GM23338 (cell line): ENCODE measurements at regions not wholly inside any gene's neighbourhood (a gene's known extent, or its start where the extent isn't known, plus 50 kb on each side); places are given as distances from the start of the nearest gene placed in this dataset.

Experiments used
- ATAC-seq: fragments of 200-7000 bp; cut with Tn5 transposase; 3 replicates; pipeline ENCODE4 v1.9.1; 2020
- DNase-seq: peaks from one replicate; pipeline ENCODE4 v3.0.0-alpha.2; 2015; ENCODE audit warnings: low spot score
- H2AFZ ChIP-seq: fragments of 200-600 bp; sonication (generic); 2 replicates; pipeline ENCODE4 v1.8.0; 2016; ENCODE audit warnings: antibody characterized with exemption, mild to moderate bottlenecking, moderate library complexity
- H3F3A ChIP-seq: fragments of 200-600 bp; sonication (generic); replicated peaks from 2 replicates; pipeline ENCODE4 v1.8.0; 2017; ENCODE audit warnings: antibody characterized with exemption, mixed run types, low read depth
- H3K27ac ChIP-seq: fragments of 200-600 bp; sonication (generic); 2 replicates; pipeline ENCODE4 v1.6.1; 2016; ENCODE audit warnings: low read depth
- H3K27me3 ChIP-seq: fragments of 200-600 bp; sonication (generic); 2 replicates; pipeline ENCODE4 v1.8.0; 2016; ENCODE audit warnings: mild to moderate bottlenecking, mixed run types, moderate library complexity; ENCODE audit not compliant: insufficient read depth
- H3K36me3 ChIP-seq: fragments of 200-600 bp; sonication (generic); 2 replicates; pipeline ENCODE4 v1.8.0; 2016; ENCODE audit warnings: mild to moderate bottlenecking; ENCODE audit not compliant: insufficient read depth
- H3K4me1 ChIP-seq: fragments of 200-600 bp; sonication (generic); 2 replicates; pipeline ENCODE4 v1.8.0; 2016; ENCODE audit warnings: mild to moderate bottlenecking, moderate library complexity; ENCODE audit not compliant: insufficient read depth
- H3K4me2 ChIP-seq: fragments of 200-600 bp; sonication (generic); 2 replicates; pipeline ENCODE4 v1.7.1; 2017; ENCODE audit warnings: mixed run types
- H3K4me3 ChIP-seq: fragments of 200-600 bp; sonication (generic); 2 replicates; pipeline ENCODE4 v1.6.1; 2016; ENCODE audit warnings: mixed run types
- H3K79me2 ChIP-seq: fragments of 200-600 bp; sonication (generic); replicated peaks from 2 replicates; pipeline ENCODE4 v1.8.0; 2017; ENCODE audit warnings: mild to moderate bottlenecking; ENCODE audit not compliant: insufficient read depth
- H3K9me2 ChIP-seq: fragments of 200-600 bp; sonication (generic); 2 replicates; pipeline ENCODE4 v1.8.0; 2017; ENCODE audit not compliant: insufficient read depth
- H4K20me1 ChIP-seq: fragments of 200-600 bp; sonication (generic); replicated peaks from 2 replicates; pipeline ENCODE4 v1.8.0; 2017; ENCODE audit warnings: mild to moderate bottlenecking; ENCODE audit not compliant: insufficient read depth
- H3K27ac Mint-ChIP-seq: 2 replicates; pipeline ENCODE4 v1.8.0; 2020; ENCODE audit warnings: inconsistent platforms, mild to moderate bottlenecking, moderate library complexity, mixed read lengths
- H3K27me3 Mint-ChIP-seq: 3 replicates; pipeline ENCODE4 v1.8.0; 2022; ENCODE audit warnings: low read depth, mild to moderate bottlenecking, moderate library complexity, mixed read lengths, inconsistent platforms; ENCODE audit not compliant: insufficient read depth, poor library complexity
- H3K36me3 Mint-ChIP-seq: 3 replicates; pipeline ENCODE4 v1.8.0; 2021; ENCODE audit warnings: low read depth, mild to moderate bottlenecking, inconsistent platforms, moderate library complexity, mixed read lengths
- H3K4me1 Mint-ChIP-seq: 3 replicates; pipeline ENCODE4 v1.8.0; 2020; ENCODE audit warnings: mild to moderate bottlenecking, inconsistent platforms, mixed read lengths
- H3K4me3 Mint-ChIP-seq: 3 replicates; pipeline ENCODE4 v1.8.0; 2021; ENCODE audit warnings: moderate library complexity, mild to moderate bottlenecking, inconsistent platforms, mixed read lengths
- H3K9me3 Mint-ChIP-seq: 3 replicates; pipeline ENCODE4 v1.8.0; 2020; ENCODE audit warnings: moderate library complexity, mild to moderate bottlenecking, inconsistent platforms, mixed read lengths
- EZH2 ChIP-seq: fragments of 200-600 bp; sonication (generic); IDR thresholded peaks from one replicate; pipeline ENCODE4 v1.8.0; 2017; ENCODE audit warnings: antibody characterized with exemption, mild to moderate bottlenecking, low read depth; ENCODE audit not compliant: unreplicated experiment
- EZH2phosphoT487 ChIP-seq: fragments of 200-600 bp; sonication (generic); IDR thresholded peaks from one replicate; pipeline ENCODE4 v1.8.1; 2018; ENCODE audit warnings: antibody characterized with exemption; ENCODE audit not compliant: unreplicated experiment
- JUNB ChIP-seq: IDR thresholded peaks from one replicate; pipeline ENCODE4 v1.6.1; 2016; ENCODE audit warnings: antibody characterized with exemption; ENCODE audit not compliant: unreplicated experiment
- POLR2AphosphoS5 ChIP-seq: IDR thresholded peaks from 2 replicates; pipeline ENCODE4 v1.6.1; 2016; ENCODE audit warnings: antibody characterized with exemption, low read depth
- ZNF114 ChIP-seq: fragments of 250-450 bp; sonication (Bioruptor Pico); IDR thresholded peaks from 2 replicates; pipeline ENCODE4 v1.5.0; 2020; ENCODE audit warnings: mild to moderate bottlenecking, moderate library complexity
- ZNF462 ChIP-seq: fragments of 250-450 bp; sonication (Bioruptor Pico); IDR thresholded peaks from 2 replicates; pipeline ENCODE4 v1.5.0; 2020; ENCODE audit warnings: mild to moderate bottlenecking, moderate library complexity
- TF ChIP-seq, protein P1 (sequence below): IDR thresholded peaks from 2 replicates; pipeline ENCODE4 v1.6.1; 2016; ENCODE audit warnings: antibody characterized with exemption

GRCh38 chr1:163845279-163845678 lies 523.5 kb downstream of the NUF2 start (continued):
- TF ChIP-seq ZNF462 (CRISPR knock-in tag) = no peak
- TF ChIP-seq EZH2phosphoT487 = no peak
- TF ChIP-seq EZH2 = no peak
- no peak for TF ChIP-seq JUNB
- no peak for TF ChIP-seq POLR2AphosphoS5

DNA sequence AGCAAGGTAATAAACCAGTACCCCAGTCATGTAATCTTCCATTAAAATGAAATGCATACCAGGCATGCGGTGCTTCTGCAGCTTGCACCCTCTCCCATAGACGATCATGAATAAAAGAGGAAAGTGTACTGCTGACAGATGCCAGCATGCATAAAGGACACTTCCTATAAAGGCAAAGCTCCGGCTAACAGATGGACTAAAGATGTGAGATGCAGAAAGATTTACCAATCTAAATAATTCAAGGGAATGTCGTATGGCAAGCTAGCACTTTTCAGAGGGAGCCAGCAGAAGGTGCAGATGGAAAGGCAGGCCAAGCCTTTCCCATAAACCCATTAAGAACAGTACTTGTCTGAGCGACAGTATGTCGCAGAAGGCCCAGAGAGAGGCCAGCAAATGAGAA lies 542.0 kb downstream of the NUF2 start:
- ATAC-seq = no peak
- Mint-ChIP-seq H3K4me1 (no peaks in the 10 kb centered on the region; the same call in 2 of the 3 replicates), H3K27ac (no peak overlapping the region), H3K36me3 (no peaks in the 10 kb centered on the region), H3K4me3 (no peak overlapping the region), H3K27me3 (no peaks in the 10 kb centered on the region), H3K9me3 (0 out of 3 replicates have a peak, but pooled peaks cover 3% of the 10 kb centered on the region)
- no peaks in the 10 kb centered on the region for H3K4me1 ChIP-seq
- H4K20me1 ChIP-seq = no peaks in the 10 kb centered on the region
- no peaks in the 10 kb centered on the region for H3F3A ChIP-seq
- H3K9me2 ChIP-seq = peaks cover 10% of the 10 kb centered on the region
- H3K27me3 ChIP-seq = no peaks in the 10 kb centered on the region
- H3K79me2 ChIP-seq = no peaks in the 10 kb centered on the region
- H3K36me3 ChIP-seq = no peaks in the 10 kb centered on the region
- no peak overlapping the region for H3K4me3 ChIP-seq
- peak overlapping the region; percentile 45; the same call in 1 of the 2 replicates for H2AFZ ChIP-seq
- H3K27ac ChIP-seq = no peak overlapping the region
- DNase-seq = no peak
- no peak overlapping the region for H3K4me2 ChIP-seq
- TF ChIP-seq, protein P1, sequence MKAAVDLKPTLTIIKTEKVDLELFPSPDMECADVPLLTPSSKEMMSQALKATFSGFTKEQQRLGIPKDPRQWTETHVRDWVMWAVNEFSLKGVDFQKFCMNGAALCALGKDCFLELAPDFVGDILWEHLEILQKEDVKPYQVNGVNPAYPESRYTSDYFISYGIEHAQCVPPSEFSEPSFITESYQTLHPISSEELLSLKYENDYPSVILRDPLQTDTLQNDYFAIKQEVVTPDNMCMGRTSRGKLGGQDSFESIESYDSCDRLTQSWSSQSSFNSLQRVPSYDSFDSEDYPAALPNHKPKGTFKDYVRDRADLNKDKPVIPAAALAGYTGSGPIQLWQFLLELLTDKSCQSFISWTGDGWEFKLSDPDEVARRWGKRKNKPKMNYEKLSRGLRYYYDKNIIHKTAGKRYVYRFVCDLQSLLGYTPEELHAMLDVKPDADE = no peak
- TF ChIP-seq EZH2phosphoT487 = no peak
- no peak for TF ChIP-seq ZNF114 (CRISPR knock-in tag)
- TF ChIP-seq ZNF462 (CRISPR knock-in tag) = no peak
